ENCODE measurements at regions not wholly inside any gene's neighbourhood (a gene's known extent, or its start where the extent isn't known, plus 50 kb on each side); places are given as distances from the start of the nearest gene placed in this dataset.

- TF ChIP-seq CHD7 (IDR thresholded peaks at IDR 0.05; ENCODE audit: insufficient replicate concordance, low read length), result no peak
Measured at GRCh38 chr18:55983433-55983832, 395.4 kb upstream of the TCF4 start (continued).

All from H1 (cell line).